HG02642 (cell line): ENCODE measurements at regions not wholly inside any gene's neighbourhood (a gene's known extent, or its start where the extent isn't known, plus 50 kb on each side); places are given as distances from the start of the nearest gene placed in this dataset.
"Not testable (repeated sequence)": the region's sequence is repeated elsewhere in the genome, so short reads cannot be mapped to it uniquely, and the experiment has no call there.

ENCODE experiments used
- ATAC-seq: cut with Tn5 transposase; IDR thresholded peaks from one replicate; pipeline ENCODE4 v1.9.1; 2021; ENCODE audit warnings: mild to moderate bottlenecking; ENCODE audit not compliant: unreplicated experiment, poor library complexity

DNA sequence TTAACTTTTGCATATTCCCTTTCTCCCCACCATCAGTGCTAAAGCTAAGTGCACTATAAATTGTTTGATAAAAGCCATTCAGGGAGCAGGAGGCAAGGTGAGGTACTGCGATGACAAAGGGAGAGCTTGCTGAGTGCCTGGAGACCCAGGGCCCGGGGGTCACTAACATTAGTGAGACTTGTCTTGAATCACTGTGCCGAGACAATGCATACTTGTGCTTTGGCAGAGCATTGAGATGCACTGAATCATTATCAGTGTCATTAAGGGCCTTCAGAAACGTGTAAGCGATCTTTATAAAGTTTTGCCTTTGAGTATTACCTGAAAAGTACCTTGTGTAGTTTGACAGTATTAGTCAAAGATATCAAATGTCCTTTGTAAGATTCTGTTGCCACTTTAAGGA lies 447.5 kb downstream of the PCNX1 start:
- ATAC-seq, result no peak

DNA sequence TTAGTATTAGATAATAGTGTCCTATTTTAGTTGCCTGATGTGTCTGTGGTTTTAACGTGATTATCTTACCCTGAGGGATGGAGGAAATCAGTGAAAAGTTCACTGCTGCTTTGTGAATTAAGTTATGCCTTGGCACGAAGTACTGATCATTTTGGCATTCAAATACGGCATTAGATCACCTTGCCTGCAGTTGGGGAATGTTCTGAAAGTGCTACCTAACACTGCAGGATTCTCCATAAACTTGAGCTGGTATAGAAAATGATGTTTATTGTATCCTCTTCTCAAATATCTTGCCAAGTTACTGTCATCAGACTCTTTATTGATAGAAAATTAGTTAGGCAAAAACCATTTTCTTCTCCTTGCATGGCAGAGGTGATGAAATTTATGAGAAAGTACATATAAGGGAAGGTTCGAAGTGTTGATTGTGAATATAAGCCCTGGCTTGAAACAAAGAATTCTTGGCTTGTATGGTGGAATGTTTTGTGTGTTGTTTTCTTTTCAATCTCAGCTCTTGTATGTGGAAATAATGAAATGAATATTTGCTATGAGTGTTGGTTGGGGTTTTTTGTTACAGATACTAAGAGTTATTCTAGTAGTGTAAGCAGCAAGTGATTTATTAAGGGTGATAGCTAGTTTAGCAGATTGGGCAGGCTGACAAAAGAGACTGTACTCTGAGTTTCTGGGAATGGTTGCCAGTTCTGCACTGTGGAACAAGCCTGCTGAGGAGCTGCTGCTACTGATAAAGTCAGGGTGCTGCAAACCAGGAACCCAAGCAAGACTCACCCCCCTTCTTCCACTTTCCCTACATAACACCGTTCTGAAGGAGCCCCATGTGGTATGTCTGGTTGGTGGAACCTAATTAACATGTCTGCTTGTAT lies 448.3 kb downstream of the PCNX1 start:
- no peak for ATAC-seq

DNA sequence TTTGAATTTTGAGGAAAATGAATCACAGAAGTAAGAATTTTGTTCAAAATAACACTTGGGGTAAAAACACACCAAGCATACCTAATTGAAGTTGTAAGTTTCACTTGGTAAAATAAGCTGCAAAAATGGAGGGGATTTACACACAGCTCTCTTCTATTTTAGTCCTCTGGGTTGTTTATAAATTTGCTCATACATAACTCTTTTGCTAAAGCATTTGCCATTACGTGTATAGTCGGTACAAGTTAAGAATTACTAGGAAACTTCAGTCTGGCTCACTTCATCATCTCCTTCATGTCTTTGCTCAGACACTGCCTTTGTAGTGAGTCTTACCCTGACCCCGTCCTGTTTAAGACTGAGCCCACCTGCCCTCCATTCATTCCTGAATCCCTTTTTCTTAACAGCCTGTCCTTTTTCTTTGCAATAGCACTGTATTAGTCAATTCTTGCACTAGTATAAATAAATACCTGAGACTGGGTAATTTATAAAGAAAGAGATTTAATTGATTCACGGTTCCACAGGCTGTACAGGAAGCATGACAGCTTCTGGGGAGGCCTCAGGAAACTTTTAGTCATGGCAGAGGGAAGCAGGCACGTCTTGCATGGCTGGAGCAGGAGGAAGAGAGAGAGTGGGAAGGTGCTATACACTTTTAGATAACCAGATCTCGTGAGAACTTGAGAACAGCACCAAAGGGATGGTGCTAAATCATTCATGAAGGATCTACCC lies 451.1 kb downstream of the PCNX1 start:
- no peak for ATAC-seq

- not testable (repeated sequence) for ATAC-seq
Observed at GRCh38 chr14:71358932-71359421, 451.7 kb downstream of the PCNX1 start.

- ATAC-seq, result no peak
Observed at GRCh38 chr14:71359823-71360222, 452.6 kb downstream of the PCNX1 start.

DNA sequence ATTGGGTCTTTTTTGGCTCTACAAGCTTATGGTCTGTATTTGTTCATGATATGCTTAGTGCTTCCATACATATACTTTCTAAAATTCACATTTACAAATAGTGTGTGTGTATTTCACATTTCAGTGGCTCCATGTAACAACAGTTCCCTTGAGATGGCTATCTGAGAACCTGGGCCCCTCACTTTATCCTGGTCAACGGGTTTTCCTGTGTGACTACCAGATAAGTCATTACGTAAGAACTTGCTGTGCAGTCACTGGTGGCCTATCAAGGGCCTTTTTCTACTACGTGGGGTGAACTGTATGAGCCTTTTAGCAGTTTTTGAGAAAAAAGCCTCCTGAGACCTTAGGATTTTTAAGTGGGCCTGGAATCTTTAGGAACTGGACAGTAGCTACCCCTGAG lies 454.1 kb downstream of the PCNX1 start:
- ATAC-seq, result no peak

GRCh38 chr14:71361874-71362273 lies 454.6 kb downstream of the PCNX1 start:
- no peak for ATAC-seq

DNA sequence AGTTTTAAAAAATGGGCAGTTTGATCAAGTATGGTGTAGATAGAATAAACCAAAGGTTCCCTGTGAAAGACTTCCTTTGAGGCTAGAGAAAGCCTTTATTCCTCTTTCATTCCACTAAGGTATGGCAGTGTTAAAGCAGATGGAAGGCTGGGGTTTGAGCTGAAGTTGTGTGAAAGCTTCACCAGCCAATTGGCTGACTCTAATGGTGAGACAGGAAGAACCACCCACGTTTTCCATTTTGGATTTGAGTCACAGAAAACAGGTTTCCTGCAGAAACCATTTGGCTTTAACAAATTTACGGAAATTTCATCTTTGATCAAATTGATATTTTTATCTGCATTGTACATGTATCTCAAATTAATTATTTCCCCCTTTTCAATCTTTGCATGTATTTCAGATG lies 455.0 kb downstream of the PCNX1 start:
- ATAC-seq, result no peak

GRCh38 chr14:71362920-71363584 lies 455.8 kb downstream of the PCNX1 start:
- ATAC-seq, result no peak

DNA sequence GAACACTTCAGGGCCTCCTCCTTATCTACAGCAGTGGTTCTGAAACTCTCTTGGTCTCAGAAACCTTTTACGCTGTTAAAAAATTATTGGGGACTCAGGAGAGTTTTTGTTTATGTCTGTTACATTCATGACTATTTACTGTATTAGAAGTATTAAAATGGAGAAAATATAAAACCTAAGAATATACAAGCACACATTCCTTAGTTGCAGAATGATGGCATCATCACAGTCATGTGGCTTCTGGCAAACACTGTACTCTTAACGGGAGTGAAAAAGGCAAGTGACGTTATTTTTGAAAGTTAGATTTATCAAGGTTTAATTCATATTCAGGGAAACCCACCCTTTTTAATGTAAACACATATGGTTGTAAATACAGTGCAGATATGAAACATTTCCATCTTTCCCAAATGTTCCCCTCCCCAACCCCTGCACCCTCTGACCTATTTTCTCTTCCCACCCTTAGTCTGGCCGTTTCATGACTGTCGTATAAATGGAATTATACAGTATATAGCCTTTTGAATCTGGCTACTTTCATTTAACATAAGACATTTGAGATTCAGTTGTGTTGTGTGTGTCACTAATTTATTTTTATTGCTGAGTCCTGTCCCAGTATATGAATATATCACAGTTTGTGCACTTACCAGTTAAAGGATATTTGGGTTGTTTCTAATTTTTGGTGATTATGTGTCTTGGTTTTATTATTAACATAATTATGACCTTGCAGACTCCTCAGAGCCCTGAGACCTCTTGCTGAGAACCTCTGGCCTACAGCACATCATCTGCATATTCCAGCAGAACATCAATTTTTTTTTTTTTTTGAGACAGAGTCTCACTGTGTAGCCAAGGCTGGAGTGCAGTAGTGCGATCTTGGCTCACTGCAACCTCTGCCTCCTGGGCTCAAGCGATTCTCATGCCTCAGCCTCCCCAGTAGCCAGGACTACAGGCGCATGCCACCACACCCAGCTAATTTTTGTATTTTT lies 457.0 kb downstream of the PCNX1 start:
- no peak for ATAC-seq

- ATAC-seq, result no peak
Observed at GRCh38 chr14:71365361-71365760, 458.1 kb downstream of the PCNX1 start.

GRCh38 chr14:71366861-71367260 lies 459.6 kb downstream of the PCNX1 start:
- no peak for ATAC-seq

DNA sequence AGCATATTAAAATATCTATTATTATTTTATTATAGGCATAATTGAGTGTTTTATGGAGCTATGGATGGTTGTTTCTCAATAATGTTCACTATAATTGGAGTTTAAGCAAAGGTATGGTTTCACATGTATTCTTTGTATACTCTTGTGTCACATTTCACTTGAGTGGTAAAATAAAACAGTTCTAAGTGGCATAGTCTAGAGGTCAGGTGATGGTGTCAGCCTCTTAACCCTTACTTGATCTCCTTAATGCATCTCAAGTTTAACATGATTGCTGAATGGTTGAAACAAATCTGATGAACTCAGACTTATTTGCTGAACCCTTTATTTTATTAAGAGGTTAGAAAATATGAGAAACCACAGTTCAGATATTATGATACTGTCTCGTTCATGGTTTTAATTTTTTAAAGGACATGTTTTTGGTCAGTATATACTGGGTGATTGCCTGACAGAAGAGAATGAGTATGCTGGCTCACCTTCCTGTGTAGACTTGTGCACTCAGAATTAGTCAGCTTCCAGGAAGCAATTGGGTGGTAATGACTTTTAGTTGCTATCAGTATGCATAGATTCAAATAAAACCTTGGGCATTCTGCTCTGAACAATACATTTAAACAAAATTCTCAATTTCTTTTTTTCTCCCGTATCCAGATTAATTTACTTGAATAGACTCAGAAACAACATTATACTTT lies 464.6 kb downstream of the PCNX1 start:
- no peak for ATAC-seq

GRCh38 chr14:71372411-71372838 lies 465.2 kb downstream of the PCNX1 start:
- ATAC-seq, result no peak

GRCh38 chr14:71373773-71374172 lies 466.5 kb downstream of the PCNX1 start:
- ATAC-seq, result no peak

DNA sequence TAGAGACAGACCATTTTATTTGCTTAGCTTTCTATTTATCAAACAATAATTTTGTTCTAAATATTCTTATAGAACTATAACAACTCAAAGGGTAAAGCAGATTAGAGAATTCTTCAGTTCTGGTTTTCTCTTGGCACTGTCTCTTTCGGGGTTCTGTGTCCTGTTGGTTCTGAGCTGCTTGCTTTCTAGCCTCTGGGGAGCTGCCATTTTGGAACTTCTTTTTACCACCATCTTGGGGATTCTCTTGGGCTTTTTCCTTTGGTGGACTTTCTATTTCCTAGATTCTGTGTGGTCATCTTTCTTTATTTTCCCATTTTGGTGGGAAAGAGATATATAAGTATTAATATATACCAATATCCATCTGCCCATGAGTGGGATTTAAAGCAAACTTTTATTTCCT lies 467.7 kb downstream of the PCNX1 start:
- ATAC-seq, result no peak

DNA sequence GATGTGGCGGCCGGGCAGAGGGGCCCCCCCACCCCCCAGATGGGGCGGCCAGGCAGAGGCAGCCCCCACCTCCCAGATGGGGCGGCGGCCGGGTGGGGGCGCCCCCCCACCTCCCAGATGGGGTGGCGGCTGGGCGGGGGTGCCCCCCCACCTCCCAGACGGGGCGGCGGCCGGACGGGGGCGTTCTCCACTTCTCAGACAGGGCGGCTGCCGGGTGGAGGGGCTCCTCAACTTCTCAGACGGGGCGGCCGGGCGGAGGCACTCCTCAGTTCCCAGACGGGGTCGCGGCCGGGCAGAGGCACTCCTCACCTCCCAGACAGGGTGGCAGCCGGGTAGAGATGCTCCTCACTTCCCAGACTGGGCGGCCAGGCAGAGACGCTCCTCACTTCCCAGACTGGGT lies 469.8 kb downstream of the PCNX1 start:
- ATAC-seq, result no peak

DNA sequence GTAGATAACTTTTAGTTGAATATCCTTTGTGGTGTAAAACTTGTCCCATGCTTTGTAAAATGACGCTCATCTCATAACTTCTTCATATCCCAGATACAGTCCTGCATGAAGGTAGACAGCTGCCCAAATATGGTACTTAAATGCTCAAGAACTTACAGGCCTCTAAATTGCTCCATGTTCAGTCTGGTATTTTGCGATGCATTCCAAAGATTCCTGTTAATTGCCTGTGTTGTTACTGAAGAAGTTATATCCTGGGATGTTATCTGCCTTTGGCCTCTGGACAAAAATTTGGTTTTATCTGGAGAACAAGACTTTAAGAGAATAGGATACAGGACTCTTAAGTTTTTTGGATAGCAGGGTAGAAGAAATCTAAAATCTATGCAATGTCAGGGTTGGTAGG lies 473.0 kb downstream of the PCNX1 start:
- no peak for ATAC-seq

GRCh38 chr14:71381814-71382213 lies 474.6 kb downstream of the PCNX1 start:
- no peak for ATAC-seq
